ENCODE measurements at regions not wholly inside any gene's neighbourhood (a gene's known extent, or its start where the extent isn't known, plus 50 kb on each side); places are given as distances from the start of the nearest gene placed in this dataset.

GRCh38 chr7:130822642-130823041 lies 88.6 kb upstream of the KLF14 start:
- no peak for TF ChIP-seq CTCF (IDR thresholded peaks at IDR 0.05)
- TF ChIP-seq POLR2A (IDR thresholded peaks at IDR 0.05; ENCODE audit: low read depth): no peak

Measured in esophagus muscularis mucosa (tissue), 3 donors.